ENCODE measurements at regions not wholly inside any gene's neighbourhood (a gene's known extent, or its start where the extent isn't known, plus 50 kb on each side); places are given as distances from the start of the nearest gene placed in this dataset.

DNA sequence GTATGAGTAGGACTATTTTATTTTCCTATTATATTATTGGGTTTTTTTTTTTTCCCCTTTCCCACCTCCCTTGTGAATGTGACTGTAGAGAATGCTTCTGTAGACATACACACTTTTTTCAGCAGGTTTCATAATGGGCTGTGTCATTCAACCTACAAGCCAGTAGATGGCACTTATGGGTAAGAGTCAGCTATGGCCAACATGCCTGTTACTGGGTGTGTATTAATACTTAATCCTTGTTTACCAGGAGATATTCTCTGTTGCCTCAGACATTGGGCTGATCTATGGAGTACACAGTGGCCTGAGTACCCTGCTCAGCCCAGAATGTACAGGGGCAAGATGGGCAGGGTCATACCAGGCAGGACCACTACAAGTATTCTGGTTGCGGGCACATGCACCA, 382.5 kb downstream of the EPHA7 start (continued):
- TF ChIP-seq BACH1 (IDR thresholded peaks at IDR 0.05; ENCODE audit: low read length): no peak
- TF ChIP-seq, protein P1, sequence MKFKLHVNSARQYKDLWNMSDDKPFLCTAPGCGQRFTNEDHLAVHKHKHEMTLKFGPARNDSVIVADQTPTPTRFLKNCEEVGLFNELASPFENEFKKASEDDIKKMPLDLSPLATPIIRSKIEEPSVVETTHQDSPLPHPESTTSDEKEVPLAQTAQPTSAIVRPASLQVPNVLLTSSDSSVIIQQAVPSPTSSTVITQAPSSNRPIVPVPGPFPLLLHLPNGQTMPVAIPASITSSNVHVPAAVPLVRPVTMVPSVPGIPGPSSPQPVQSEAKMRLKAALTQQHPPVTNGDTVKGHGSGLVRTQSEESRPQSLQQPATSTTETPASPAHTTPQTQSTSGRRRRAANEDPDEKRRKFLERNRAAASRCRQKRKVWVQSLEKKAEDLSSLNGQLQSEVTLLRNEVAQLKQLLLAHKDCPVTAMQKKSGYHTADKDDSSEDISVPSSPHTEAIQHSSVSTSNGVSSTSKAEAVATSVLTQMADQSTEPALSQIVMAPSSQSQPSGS (IDR thresholded peaks at IDR 0.05; ENCODE audit: low read length): no peak
- no peak for TF ChIP-seq TAF1 (IDR thresholded peaks at IDR 0.05; ENCODE audit: low read depth, low read length)
- no peak for TF ChIP-seq BCL11A (IDR thresholded peaks at IDR 0.05; ENCODE audit: low read depth in 2 of 2, low read length in 2 of 2)

Data from H1 (cell line).